NCI-H2171 (cell line): ENCODE measurements at regions not wholly inside any gene's neighbourhood (a gene's known extent, or its start where the extent isn't known, plus 50 kb on each side); places are given as distances from the start of the nearest gene placed in this dataset.
"Not testable (repeated sequence)": the region's sequence is repeated elsewhere in the genome, so short reads cannot be mapped to it uniquely, and the experiment has no call there.

Experiments used
- DNase-seq: peaks from one replicate; lab custom pipeline; 2025; lab: John Stamatoyannopoulos, UW

DNA sequence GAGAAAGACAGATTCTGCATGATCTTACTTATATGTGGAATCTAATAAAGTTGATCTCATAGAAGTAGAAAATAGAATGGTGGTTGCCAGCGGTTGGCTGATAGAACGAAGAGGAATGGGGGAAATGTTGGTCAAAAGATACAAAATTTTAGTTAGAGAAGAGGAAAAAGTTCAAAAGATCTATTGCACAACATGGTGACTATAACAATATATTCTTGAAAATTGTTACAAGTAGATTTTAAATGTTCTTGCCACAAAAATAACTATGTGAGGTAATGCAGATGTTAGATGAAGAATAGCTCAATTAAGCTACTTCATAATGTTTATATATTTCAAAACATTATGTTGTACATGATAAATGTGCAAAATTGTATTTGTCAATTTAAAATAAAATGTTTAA is 112.3 kb upstream of the SMIM30 start:
- DNase-seq, result no peak

DNA sequence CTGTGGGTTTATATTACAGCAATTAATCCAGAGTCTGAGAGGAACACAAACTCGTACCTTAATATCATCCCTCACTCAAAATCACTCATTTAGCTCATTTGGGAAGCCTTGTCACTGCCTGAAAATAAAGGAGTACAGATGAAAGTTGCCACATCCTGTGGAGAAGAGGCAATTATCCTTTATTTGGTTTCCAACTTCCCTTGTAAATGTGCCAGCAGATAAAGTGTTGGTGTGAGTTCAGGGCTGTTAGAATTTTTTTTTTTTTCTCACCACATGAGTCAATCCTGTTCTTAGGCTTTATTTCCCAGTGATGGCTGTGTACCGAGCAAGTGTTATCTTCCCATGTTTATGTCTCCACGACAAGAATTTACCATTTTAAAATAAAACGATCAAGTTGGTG is 99.0 kb upstream of the SMIM30 start:
- DNase-seq, result no peak

DNA sequence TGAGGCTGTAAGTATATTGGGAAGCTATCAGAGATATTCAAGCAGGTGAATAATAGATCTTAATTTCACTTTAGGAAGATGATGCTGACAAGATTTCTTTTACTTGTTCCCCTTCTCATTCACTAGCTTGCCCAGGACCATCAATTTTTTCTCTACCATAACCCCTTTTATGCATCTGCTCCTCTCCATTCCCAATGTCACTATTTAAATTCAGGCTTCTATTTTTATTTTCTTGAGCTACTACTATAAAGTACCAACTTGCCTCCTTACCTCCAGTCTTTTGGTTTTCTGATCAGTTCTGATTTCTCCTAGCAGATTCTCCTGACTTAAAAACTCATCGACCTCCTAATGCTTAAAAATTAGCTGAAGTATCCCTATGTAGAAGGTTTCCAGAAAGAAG is 97.7 kb upstream of the SMIM30 start:
- no peak for DNase-seq

DNA sequence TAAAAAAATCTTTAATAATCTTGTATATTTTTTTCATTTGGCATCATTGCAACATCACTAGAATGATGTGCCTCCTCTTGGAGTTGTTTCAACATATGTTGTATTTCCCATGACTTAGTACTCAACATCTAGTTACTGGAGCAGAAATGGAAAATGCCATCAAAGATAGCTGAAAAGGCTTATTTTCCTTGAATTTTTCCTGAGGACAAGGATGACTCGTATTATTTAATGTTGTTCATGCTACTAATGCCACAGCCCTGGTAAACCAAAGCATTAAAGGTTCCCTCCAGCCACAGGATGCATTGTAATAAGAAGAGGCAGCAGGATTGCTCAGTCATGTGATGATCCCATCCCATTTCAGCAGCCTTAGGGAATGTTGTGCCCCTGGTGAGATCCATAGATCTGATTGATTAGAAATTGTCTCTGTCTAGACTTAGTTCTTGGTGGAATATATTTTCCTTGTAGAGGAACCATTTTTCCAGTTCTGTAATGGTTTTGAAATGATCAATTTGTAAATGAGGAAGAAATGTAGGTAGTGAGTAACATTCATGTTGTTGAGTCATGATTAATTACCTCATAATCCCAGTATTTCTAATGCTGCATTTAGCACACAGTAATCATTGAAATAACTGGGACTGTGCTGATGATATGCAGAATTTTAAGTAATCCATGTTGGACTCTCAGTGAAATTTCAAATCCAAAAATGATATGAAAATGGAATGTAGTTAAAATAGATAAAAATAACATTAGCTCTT is 91.3 kb upstream of the SMIM30 start:
- DNase-seq, result no peak

DNA sequence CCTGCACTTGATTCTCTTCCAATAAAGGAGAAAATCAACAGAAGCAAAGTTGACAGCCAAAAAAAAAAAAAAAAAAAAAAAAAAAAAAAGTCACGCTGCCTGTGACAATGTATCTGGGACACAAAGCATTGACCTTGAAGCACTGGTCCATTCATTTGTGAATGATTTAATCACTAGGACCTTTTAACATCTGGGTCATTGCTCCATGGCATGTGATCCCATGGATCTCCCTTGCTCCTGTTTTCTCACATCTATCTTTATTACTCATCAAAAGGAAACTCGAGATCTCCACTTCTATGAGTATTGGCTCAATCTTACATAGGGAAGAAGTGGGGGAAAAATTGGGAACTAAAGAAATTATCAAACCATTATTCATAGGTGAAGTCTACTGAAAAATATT is 89.6 kb upstream of the SMIM30 start:
- DNase-seq, result no peak

DNA sequence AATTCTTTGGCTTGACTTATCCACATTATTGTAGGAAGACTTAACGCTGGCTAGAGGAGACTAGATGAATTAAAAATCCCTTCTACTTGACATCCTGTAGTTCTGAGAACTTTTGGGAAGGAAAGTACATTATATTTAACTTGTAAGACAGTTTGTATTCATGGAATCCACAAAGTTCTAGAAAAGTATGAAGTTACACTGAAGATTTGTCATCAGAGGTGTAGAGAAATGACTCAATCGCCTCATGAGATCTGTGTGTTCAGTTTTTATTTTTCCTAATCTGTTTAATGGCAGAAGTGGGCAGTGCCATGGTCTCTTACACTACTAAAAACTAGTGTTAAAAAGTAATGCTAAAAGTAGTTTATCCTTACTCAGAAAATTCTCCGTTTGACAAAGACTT is 89.1 kb upstream of the SMIM30 start:
- DNase-seq, result no peak

DNA sequence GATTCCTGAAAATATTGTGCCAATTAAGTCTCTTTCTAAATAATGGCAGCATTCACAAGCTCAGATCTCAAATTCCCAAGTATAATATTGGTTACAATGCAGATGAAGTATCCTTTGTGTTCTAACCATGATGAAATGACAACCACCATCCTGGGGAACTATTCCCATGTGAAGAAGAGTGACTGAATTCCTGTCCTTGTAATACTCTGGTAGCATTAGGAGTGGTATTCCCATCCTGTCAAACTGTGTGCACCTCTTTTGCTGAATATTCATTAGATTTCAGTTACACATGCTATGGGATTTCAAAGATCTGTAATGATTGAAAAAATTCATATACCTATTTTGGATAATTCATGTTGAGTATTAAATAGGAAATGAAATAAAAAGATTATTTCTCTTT is 86.1 kb upstream of the SMIM30 start:
- no peak for DNase-seq

DNA sequence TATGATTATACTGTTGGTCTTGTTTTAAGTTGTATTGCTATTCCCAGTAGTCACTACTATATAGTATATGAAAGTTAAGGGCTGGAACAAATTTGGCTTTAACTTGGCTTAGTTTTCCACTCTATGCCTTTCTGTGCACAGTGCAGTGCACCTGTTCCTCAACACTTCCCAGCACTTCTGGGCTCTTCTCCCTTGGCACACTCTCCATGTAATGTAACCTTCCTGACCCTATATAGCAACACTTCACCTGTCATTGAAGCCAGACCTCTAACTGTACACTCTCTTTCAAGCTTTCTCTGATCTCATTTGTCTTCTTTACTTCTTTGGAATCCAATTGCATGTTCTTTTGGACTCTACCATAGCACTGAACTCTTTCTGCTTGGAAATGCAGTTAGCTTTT is 83.9 kb upstream of the SMIM30 start:
- no peak for DNase-seq

DNA sequence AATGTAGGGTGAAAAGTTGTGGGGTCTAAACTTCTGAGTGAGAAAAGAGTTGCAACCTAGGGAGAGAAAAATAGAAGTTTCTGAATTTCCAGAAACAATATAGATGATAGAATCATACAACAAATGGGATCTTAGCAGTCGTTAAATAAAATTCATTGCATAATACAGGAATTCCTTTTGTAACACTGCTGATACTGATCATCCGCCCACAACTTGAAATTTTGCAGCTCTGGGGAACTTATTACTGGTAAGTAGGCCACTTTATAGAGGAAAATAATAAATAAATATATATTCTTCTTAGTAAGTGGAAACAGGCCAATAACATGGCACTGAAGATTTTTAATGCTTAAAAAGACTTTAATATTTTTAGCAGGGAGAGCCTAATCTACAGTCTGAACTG is 81.9 kb upstream of the SMIM30 start:
- DNase-seq, result no peak

DNA sequence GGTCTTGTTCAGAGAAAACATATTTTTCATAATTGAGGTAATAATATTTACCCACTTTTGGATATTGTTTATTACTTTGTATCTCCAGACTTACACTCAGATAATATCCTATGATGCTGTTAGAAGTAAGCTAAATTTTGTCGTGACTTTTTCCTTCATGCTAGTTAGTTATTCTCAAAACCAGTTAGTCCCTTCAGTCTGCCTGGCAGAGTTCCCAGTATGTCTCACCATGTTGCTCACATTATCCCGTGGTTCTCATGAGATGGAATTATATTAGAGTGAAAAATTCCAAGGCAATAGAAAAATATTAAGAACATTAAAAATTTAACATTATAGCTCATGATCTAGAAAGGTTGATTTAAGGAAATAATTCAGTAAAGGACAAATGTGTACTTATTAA is 81.5 kb upstream of the SMIM30 start:
- DNase-seq, result no peak

DNA sequence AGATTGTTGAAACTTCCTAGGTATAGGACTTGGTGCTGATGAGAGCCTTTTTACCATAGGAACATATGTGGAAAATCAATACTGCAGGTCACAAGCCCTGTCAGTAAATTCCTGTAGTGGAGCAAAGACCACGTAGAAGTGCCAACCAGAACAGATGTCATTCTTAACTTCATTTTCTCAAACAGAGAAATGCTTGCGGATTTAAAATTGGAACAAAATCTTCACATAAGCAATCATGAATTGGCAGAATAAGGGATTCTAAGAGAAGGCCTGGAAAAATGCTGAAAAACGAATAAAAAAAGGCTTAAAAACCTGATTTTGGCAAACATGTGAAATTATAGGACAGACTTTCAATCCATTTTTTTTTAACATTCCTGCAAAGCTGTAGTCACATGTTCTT is 80.8 kb upstream of the SMIM30 start:
- DNase-seq, result no peak

DNA sequence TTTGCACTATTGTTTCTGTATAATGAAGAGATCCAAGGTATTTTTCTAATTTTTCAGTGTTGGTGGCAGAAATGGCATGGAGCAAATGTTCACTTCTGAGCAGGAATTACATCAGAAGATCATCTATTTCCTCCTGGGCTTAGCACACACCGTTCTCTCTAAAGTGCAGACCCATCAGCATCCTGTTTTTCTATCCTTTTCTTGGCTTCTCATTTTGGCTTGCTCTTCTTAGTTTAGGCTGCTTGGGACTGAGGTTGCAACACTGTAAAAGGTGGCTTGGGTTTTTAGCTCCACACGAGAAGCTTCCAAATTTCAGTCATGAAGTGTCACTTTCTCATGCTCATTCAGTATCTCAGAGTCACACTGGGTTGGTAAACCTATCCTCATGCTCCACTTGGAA is 79.9 kb upstream of the SMIM30 start:
- no peak for DNase-seq

DNA sequence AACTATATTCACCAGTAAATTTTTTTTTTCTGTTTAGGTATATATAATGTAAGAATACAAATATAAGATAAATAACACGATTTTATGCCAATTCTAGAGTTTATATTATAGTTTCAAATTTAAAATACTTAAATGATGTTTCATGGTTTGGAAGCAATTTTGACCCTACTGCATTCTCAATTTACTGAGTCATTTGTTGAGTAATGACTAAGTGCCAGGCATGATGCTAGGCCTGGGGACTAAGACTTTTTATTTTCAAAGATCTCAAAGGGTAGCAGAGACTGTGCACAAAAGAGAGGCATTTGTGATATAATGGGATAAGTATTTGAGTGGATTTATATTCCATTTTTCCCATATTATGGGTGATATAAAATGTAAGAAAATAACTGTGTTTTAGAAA is 78.9 kb upstream of the SMIM30 start:
- DNase-seq, result no peak

DNA sequence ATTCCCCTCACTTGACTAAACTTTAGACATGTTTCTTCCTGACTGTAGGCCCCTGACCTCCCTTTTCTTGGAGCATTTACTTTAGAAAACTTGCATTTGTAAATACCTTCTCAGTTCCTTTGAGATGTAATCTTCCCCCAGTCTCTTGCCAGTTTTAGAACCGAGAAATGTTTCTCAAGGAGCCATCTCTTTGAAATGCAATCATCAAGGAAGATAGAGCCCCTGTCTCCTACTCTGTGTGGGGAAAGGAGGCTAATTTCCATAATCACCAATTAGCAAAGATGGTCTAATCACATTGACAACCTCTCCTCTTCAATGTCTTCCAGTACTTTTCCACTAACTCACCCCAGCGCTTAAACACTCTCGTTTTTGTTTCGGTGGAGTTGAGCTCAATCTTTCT is 70.0 kb upstream of the SMIM30 start:
- DNase-seq, result no peak

DNA sequence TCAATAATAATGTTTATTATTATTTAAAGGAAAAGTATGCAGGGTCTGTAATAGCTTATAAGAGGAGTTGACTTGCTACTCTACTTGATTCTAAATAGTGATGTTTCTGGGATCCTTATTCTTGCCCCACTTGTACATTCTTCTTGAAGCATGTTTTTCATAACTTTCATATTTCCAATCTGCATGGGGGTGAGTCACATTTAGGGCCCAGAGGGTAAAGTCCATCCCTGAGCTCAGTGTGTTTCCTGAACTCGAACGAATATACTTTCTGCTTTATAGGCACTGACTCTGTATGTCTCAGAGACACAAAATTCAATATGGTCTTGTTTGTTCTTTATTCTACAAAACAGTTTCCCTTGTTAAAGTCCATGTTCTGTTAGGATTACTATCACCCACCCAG is 61.0 kb upstream of the SMIM30 start:
- no peak for DNase-seq

DNA sequence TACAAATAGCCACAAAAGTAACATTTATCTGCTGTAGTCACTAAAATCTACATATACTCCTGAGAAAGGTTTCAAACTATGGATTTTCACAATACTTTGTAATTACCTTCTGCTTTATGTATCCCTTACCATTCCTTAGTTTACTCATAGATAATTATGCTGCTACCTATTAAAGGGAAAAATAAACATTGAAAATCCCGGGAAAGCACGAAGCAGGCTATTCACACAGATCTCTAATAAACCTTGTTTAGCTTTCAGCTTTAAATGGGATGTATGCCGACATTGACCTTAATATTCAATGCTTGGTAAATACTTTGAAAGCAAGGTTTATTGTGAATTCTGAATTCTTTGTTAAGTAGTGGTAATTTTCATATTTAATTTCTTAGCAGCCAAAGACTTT is 58.5 kb upstream of the SMIM30 start:
- no peak for DNase-seq

DNA sequence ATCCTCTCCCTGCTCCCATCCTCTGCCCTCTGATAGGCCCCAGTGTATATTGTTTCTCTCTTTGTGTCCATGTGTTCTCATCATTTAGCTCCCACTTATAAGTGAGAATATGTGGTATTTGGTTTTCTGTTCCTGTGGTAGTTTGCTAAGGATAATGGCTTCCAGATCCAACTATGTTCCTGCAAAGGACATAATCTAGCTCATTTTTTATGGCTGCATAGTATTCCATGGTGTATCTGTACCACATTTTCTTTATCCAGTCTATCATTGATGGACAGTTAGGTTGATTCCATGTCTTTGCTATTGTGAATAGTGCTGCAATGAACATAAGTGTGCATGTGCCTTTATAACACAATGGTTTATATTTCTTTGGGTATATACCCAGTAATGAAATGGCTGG is 57.8 kb upstream of the SMIM30 start:
- DNase-seq, result not testable (repeated sequence)

DNA sequence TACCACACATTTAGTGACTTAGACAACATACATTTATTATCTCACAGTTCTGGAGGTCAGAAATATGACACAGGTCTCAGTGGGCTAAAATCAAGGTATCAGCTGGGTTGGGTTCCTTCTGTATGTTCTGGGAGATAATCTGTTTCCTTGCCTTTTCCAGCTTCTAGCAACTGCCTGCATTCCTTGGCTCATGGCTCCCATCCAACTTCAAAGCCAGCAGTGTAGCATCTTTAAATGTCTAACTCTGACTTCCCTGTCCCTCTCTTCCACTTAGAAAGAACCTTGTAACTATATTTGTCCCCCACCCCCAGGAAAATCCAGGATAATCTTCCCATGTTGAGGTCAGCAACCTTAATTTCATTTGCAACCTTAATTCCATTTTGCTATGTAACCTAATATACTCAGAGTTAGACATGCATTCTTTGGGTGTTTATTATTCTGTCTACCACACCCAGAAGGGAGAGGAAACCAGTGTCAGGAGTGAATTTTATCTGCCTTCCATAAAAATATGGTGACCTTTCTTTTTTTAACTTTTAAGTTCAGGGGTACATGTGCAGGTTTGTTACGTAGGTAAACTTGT is 57.3 kb upstream of the SMIM30 start:
- no peak for DNase-seq

DNA sequence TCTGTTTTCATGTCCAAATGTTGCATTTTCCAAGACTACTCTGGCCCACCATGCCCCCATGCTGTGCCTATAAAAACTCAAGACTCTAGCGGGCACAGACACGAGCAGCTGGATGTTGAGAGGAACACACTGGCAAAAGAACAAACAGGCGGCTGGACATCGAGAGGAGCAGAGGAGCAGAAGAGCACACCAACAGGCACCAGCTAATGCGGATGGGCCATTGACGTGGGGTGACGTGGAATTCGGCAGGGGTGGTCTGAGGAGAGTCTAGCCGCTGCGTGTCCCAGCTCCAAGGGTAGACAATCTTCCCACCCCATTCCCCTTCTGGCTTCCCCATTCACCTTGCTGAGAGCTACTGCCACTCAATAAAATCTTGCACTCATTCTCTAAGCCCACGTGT is 54.4 kb upstream of the SMIM30 start:
- no peak for DNase-seq

DNA sequence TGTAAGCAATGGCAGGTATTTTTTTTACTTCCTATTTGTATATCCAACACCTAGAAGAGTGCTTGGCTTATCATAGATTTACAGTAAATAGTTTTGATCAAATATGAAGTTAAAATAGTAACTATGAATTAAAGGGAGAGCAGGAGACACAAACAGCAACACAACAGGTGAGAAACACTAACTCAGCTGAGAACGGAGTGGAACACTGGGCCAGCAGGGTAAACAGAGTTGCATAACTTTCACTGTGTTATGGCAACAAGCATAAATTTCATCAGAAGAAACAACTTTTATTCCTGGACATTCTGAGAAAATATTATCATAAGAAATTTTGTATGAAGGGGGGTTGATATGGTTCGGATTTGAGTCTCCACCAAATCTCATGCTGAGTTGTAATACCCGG is 52.2 kb upstream of the SMIM30 start:
- DNase-seq, result no peak
